Tongue (tissue), 1 donor: ENCODE measurements at regions not wholly inside any gene's neighbourhood (a gene's known extent, or its start where the extent isn't known, plus 50 kb on each side); places are given as distances from the start of the nearest gene placed in this dataset.
"Not testable (repeated sequence)": the region's sequence is repeated elsewhere in the genome, so short reads cannot be mapped to it uniquely, and the experiment has no call there.

ENCODE experiments used
- DNase-seq: peaks from one replicate; pipeline ENCODE4 v3.0.0-alpha.2; 2015

DNA sequence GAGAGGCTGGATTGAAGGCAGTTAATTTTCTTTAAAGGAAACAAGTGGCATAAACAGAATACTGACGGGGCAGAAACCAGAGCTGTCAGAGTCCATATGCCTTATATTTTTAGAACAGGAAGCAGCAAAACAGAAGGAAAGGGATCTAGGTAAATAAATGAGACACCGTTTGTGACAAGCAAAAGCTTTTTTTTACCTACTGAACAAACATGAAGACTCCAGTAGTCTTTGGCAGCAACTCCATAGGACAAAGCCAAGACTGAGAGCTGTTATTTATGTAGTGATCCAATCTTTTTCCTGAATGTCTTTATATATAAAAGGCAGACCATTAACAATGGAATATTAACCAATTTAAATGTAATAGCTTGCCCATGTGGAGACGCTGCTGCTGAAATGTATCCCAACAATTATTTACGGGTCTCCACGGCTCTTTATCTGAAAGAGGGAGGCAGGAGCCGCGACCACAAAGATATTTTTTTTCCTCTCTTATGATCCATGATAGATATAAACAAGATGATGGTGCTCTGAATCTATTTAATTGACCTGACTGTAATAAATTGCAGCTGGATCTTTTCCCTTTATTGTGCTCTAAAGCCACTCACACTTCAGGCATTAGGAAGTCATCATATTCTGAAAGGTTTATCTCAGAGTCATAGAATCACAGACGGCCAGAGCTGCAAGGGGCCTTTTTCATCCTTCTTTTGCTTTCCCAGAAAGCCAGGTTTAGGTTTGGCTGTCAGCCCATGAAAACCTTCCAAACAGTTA is 687.8 kb downstream of the EFNB2 start:
- DNase-seq: peak; percentile 59

DNA sequence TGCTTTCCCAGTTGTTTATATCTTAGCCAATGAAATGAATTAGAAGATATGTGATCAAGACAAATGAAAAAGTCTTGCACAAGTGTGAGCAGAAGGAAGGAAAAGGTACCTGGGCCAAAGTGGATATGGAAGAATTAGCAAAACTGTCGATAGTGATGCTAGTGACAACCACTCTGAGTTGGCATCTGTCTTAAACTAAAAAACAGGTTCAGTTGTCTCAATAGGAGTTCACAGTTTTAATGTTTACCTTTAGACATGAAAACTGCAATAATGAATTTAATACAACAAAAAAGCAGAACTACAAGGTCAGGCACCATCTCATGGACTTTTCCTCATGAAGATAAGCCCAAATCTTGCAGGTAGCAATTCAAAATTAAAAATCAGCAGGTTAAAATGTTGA is 688.5 kb downstream of the EFNB2 start:
- no peak for DNase-seq

DNA sequence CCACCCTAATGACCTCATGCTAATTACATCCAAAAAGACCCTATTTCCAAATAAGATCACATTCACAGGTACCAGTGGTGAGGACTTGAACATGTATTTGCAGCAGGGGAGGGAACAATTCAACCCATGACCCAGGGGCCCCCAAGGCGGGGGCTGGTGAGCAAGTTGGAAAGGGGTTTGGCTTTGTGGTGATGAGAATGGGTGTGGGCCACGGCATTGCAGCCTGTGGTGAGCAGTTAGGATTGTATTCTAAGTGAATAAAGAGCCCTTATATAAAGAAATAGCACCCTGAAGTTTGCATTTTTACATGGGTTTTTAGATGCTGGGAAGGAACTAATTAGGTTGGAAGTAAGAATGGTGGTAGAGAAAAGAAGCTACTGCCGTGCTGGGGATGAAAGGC is 694.2 kb downstream of the EFNB2 start:
- DNase-seq: no peak

DNA sequence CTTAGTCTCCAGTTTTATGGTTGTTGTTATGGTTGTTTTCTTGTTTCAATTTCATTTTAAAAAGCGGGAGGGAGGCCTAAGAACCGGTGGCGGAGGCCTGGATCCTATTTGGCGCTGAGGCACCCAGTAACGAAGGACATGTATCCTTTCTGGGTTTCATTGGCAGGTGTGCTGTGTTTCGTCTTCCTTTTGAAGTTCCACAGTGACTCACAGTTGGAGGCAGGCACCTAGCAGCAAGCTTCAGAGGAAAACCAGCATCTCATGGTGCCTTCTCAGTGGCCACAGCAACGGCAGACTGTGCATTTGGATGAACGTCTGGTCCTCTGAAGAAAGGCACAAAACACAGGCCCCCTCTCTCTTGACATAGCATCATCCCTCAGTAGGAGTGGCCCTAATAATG is 697.2 kb downstream of the EFNB2 start:
- DNase-seq: no peak

DNA sequence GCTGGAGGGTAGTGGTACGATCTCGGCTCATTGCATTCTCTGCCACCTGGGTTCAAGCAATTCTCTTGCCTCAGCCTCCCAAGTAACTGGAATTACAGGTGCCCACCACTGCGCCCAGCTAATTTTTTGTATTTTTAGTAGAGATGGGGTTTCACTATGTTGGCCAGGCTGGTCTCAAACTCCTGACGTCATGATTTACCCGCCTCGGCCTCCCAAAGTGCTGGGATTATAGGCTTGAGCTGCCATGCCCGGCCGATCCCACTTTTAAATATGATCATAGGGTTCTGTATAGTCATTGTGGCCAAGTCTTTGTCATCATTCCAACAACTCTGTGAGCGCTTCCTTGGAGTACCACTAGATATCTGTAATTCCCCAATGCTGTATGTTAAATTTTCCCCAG is 698.2 kb downstream of the EFNB2 start:
- not testable (repeated sequence) for DNase-seq

DNA sequence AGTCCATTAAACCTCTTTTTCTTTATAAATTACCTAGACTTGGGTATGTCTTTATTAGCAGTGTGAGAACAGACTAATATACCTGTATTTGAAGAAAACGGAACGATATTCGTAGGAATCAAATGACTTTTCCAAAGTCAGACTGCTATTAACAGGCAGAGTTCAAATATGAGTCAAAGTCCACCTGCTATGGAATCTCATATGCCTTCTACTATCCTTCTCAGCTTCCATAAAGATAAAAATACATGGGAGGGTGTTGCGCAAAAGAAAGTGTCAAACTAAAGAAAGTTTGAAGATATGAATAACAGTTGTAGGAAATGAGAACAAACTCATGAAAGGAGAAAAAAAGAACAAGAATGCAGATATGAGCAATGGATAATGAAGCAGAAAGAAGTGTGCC is 704.6 kb downstream of the EFNB2 start:
- no peak for DNase-seq

DNA sequence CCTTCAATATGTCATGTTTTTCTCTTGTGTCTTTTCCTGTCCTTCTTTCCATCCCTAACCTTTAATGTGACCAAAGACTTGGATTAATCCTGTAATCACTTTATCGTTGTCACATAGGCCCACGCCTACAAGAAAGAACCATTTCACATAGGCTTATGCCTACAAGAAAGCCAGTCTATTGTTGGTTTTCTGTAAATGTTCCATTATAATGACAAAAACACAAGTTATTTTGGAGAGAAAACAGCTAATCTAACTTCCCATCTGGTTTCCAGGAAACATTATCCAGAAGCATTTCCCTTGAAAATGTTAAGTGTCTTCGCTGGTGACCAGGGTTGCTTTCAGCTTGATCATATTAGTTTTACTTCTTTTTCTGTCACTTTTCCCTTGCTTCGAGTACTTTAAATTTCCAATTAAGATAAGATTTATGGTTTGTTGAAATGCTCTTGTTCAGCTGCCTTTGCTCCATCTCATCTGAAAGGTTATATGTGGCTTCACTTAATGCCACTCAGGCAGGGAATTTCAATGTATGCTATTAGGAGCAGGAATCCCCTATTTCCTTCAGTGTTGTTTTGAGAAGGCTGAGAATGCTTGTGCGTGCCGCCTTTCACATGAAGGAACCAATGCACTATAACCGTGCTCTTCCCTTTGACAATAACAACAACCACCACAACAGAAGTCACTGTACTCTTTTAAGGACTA is 708.2 kb downstream of the EFNB2 start:
- DNase-seq: no peak

DNA sequence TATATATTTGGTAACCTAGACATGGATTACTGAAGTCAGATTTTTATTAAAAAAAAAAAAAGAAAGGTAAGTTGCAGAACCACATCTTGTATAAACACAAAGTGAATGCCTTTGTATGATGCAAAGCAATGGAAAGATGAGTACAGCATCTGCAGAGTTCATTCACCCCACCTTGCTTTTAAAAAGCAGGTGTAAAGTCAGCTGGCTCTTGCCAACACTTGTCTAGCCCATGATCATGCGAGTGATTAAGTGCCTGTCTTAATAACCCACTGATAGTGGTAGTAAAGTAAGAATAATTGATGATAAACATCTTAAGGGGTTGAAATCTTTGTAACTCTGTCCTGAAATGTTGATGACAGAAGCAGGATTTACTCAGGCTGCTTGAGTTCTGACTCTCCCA is 710.4 kb downstream of the EFNB2 start:
- no peak for DNase-seq

DNA sequence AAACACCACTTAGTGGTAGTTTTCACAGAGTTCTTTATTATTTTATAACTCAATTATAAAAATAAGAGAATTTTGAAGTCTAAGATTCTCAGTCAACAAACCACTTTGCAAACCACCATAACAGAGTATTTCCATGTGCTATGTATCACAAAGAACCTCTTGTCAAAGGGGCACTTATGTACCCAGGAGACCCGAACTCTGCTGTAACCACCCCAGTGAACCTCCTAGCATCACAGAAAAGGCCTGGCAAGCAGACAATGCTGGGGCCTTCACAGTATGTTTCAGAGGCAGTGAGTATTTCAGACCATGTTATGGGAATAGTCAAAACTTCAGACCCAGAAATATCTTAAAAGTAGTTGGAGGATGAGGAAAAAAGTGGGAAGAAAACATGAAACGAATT is 714.1 kb downstream of the EFNB2 start:
- no peak for DNase-seq

DNA sequence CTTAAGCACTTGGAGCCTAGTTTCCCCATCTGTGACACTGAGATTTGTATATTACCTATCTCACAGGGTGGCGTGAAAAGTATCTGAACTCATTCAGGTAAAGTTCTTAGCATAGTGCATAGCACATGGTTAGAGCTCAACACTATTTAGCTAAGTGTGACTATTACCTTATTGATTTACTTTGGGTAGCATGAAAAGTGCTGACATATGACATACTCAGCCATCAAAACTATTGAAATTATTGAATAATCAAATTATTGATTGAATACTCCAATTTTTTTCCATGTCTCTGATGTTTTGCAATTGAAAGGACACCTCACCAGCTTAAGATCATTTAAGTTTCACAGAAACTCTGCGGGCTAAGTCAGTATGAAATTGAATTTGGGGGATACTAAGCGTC is 715.0 kb downstream of the EFNB2 start:
- no peak for DNase-seq

DNA sequence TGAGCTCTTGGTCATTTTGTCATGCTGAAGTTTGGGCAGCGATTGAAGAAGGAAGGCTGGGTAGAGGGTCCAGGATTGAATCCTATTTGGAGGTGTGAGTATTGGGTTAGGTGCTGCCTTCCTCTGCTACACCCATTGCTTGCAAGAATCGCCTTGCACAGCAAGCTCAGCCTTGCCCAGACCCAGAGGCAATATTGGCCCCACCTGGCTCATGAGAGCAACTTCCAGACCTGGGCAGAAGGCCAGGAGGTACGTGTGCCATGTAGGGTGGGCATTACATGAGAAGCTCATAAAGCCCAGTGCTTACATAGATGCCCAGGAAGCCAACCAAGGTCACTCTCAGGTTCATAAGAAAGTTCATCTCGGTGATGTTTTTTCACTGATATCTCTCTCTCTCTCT is 718.0 kb downstream of the EFNB2 start:
- DNase-seq: no peak

DNA sequence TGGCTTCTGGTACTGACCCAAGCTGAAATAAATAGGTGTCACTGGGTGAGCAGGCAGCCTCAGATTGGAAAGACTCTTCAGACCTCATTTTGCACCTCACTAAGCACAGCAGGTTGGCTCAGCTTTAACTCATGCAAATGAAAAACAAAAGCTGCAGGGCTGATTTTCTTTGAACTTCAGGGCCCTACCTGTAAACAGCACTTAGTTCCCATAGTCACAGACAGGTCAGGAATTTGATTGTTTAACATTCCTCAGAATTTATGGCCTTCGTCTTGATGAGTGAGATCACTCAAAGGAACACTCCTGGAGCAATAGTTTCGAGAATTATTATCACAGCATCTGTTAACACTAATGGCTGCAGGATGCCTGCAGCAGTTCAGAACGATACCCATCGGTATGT is 718.5 kb downstream of the EFNB2 start:
- no peak for DNase-seq

DNA sequence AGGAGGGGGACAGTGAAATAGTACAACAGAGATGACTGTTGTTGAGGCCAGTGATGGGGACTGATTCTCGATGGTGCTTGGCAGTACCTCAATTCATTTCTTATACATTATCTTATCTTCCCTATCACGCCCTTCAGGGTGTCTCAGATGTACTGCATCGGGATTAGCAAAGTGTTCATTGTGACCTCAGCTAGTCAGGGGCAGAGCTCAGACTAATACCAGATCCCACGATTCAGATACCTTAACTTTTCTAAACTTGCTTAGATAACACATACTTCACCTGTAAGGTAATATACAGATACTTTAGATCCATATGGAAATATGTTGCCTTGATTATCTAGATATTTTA is 720.6 kb downstream of the EFNB2 start:
- DNase-seq: no peak

DNA sequence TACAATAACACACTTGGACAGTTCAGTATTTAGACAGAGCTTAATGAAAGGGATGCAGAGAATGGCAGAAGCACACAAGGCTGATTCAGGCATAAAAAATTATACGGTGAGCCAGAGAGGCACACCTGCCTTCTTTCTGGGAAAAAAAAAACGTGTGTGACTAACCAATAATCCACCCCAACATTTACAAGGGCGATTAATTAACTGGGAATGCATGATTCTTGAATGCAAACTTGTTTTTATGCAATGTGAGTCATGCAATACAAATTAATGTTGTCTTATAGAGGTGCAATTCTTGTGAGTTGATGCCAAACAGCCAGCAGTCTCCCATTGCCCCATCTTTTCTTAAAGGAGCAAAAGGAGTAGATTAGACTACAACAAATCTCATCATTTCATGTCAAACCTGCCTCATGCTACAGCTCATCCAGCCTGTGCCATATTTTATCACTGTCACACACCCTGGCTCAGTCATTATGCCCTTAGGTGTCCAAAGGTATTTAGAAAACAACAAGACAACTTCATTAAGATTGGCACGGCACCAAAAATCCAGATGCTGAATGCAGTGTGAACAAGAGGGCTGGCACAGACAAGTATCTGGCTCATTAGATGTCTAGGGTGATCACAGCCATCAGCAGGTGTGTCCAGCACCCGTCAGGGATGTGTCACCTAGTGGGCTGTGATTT is 721.1 kb downstream of the EFNB2 start:
- DNase-seq: no peak

DNA sequence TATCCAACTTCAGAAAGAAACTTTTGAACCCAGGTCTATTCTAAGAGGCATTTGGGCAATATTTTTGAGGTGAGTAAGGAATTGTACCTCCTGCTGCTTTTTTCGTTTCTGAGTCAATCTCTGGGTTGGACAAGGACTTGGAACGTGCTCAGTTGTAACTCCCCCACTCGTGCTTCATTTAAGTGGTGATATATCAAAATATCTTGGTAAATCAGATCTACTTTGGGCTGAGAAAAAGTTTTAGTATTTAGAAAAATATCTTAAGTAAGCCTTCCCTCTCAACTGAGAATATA is 728.9 kb downstream of the EFNB2 start:
- no peak for DNase-seq

DNA sequence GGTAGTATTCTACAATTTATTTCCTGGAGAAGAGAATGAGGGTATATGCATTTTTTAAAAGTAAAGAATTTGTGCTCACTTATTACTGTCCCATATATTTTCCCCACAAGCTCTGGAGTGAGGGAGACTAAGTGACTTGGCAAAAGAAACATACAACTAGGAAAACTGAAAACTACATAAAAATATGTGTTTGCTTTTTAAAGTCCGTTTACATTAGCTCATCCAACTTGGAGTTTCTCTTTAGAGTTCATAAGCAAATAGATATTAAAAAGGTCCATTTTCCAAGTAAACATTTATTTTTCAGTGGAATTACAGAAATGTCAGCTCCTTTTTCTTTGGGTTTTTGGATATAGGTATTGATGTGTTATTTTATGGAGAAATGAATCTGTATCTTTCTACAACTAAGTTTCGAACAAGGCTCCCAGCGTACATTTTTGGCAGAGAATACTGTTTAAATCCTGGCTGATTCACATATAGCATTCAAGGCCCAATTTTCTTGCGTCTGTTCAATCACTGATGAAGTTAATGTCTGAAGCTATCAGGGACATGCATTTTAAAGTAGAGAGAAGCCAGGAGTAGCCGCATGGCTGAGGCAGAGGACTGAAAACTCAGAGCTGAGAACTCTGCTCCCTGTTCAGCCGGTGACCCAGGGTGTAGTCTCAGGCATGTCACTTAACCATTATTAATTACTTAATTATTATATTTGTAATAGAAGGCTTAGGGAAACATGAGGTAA is 729.4 kb downstream of the EFNB2 start:
- no peak for DNase-seq

DNA sequence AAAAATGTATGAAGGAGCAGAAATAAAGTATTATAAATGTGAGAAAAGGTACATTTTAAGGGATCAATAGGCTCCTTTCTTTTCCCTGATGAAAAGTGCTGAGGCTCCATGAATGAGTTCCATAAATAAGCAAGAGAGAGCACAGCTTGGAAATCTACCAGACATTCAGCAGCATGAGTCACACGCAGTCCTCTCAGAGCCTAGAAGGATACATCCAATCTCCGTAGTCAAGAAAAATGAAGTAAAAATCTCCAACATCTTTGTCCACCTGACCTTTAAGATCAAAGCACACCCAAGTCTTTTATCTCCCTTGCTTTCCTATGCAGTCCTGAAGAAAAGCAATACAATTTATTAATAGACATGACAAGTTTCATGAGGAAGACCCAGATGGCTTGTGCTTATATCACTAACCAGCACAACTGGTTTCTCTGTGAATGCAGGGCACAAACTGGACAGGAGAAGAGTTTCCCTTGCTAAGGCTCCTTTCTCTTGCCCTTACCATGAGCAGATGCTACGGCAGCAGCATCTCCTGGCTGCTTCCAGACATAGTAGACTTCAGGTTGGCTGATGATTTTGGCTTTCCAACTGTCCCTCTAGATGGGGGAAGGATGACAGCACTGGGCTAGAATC is 730.8 kb downstream of the EFNB2 start:
- DNase-seq: no peak

DNA sequence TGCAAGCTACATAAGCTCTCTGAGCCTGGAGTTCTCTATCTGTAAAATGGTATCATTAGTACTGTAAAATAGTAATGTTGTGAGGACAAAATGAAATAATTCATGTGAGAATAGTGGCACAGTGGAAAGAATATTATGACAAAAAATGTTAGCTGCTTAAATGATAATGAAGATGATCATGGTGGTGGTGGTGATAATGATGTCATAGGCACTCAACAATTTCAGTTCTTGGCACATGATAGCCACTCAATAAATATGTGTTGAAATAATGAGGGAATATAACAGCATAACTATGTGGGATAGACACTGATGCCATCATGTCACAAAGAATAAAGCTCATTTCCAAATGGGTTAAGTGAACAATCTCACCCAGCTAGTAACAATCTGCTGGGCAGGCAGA is 736.3 kb downstream of the EFNB2 start:
- no peak for DNase-seq

DNA sequence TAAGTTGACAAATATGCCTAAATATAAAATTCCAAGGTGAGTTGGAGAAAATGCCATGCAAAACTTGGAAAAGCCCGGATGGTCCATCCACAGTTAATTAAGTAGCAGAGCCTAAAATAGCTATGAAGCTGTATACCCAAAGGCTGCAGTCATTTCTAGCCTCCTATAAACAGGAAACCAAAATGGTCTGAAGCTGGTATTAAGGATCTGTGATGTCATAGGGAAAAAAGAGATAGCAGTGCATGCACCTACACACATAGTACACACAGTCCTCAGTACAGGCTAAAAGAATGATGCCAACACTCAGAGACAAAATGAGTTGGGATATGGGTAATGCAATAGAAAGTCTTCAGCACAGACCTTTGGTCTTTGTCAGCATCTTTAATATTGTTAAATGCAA is 736.9 kb downstream of the EFNB2 start:
- no peak for DNase-seq

DNA sequence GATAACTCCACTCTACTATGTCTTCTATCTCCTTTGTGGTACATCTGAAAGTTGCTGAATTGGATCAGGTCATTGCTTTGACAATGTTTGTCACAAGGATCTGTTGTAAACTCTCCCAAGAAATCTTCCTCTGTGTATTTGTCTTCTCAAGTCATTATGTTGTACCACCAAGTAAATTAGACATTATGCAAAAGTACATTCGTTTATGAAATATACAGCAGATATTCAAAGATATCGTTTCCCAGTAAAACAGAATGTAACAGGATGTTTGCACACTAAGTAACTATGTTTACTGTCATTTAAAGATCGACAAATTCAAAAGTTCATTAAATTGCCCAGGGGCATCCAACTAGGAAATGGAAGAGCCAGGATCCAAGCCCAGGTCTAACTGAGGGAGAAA is 739.4 kb downstream of the EFNB2 start:
- DNase-seq: no peak

DNA sequence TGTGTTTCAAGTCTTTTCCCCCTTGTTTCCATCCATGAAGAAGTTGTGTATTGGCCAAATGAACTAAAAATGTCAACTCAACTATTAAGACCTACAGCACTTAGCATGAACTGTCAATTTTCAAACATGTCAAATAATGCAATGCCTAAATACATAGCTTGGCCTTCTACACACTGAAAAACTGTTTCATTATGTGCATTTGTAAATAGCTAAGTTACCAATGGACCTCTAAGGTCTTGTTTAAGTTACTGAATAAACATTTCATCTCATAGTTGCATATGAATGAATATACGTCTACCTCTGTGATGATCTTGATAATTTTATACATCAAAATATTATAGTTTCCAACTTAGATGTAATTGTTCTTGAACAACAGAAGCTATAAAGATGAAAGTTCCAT is 744.5 kb downstream of the EFNB2 start:
- DNase-seq: no peak

DNA sequence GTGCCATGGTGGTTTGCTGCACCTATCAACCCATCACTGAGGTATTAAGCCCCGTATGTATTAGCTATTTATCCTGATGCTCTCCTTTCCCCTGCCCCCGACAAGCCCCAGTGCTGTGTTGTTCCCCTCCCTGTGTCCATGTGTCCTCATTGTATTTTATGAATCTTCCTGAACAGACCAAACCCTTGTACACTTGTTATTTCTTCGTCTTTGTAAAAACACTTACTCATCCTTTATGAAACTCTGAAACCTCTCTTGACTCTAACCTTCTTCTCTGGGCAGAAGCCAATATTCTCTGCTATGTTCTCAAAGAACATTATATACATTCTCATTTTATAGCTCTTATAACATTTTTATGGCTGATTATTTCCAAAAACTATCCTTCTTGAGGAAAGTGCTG is 746.9 kb downstream of the EFNB2 start:
- no peak for DNase-seq

DNA sequence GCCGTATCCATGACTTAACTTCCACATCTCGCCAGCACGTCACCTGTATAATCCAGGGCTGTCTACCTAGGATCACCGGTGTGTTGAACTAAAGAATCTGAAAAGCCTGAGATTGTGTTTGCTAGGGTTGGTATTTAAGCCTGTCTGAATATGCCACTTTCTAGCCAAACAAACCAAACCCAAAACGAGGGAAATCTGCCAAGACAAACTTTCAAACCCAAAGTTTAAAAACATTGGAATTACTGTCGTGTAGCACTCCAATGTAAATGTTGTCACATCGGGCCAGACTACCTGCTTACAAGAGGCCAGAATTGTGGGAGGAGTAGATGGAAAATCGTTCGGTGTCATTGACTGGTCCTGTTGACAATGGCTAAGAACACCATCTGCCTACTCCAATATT is 747.8 kb downstream of the EFNB2 start:
- peak; percentile 55 for DNase-seq
